OCI-LY3 (cell line): ENCODE measurements at regions not wholly inside any gene's neighbourhood (a gene's known extent, or its start where the extent isn't known, plus 50 kb on each side); places are given as distances from the start of the nearest gene placed in this dataset.
"Not testable (repeated sequence)": the region's sequence is repeated elsewhere in the genome, so short reads cannot be mapped to it uniquely, and the experiment has no call there.

Experiments
- H2AFZ ChIP-seq: fragments of 200-600, 300-600 bp; shearing (Covaris generic); 2 replicates; pipeline ENCODE4 v1.6.0; 2014; ENCODE audit warnings: antibody characterized with exemption, low read depth, low read length
- H3K27ac ChIP-seq: fragments of 200-600, 300-600 bp; sonication (generic); 2 replicates; pipeline ENCODE4 v1.5.1; 2014; ENCODE audit warnings: mild to moderate bottlenecking, low read length, moderate library complexity, mixed read lengths
- H3K27me3 ChIP-seq: fragments of 200-600, 300-600 bp; sonication (generic); 2 replicates; pipeline ENCODE4 v1.6.1; 2014; ENCODE audit warnings: low read depth, low read length, mixed read lengths
- H3K36me3 ChIP-seq: fragments of 200-600, 300-600 bp; sonication (generic); replicated peaks from 2 replicates; pipeline ENCODE3; 2014; ENCODE audit warnings: low read depth, low read length, mixed read lengths
- H3K4me1 ChIP-seq: fragments of 300-600, 200-600 bp; sonication (generic); 2 replicates; pipeline ENCODE4 v1.6.1; 2014; ENCODE audit warnings: low read length, mixed read lengths
- H3K4me2 ChIP-seq: fragments of 200-600, 300-600 bp; sonication (generic); 2 replicates; pipeline ENCODE4 v1.6.1; 2014; ENCODE audit warnings: low read length, mixed read lengths
- H3K4me3 ChIP-seq: fragments of 300-600, 200-600 bp; sonication (generic); 2 replicates; pipeline ENCODE4 v1.5.1; 2014; ENCODE audit warnings: antibody characterized with exemption, mild to moderate bottlenecking, low read length, moderate library complexity
- H3K79me2 ChIP-seq: fragments of 300-600, 200-600 bp; shearing (Covaris generic); 2 replicates; pipeline ENCODE4 v1.6.1; 2014; ENCODE audit warnings: mild to moderate bottlenecking, low read length, mixed read lengths
- H3K9ac ChIP-seq: fragments of 300-600, 200-600 bp; shearing (Covaris generic); 2 replicates; pipeline ENCODE4 v1.6.0; 2014; ENCODE audit warnings: mild to moderate bottlenecking, low read length, moderate library complexity
- H3K9me3 ChIP-seq: fragments of 200-600, 300-600 bp; shearing (Covaris generic); 2 replicates; pipeline ENCODE4 v1.6.1; 2014; ENCODE audit warnings: low read length, mixed read lengths; ENCODE audit not compliant: insufficient read depth
- H4K20me1 ChIP-seq: fragments of 200-600, 300-600 bp; sonication (generic); 2 replicates; pipeline ENCODE4 v1.6.1; 2016; ENCODE audit warnings: low read length, mixed read lengths; ENCODE audit not compliant: insufficient read depth
- CTCF ChIP-seq: fragments of 200-600, 300-600 bp; sonication (generic); IDR thresholded peaks from 2 replicates; pipeline ENCODE4 v1.5.1; 2014; ENCODE audit warnings: antibody characterized with exemption, low read length, low read depth
- EZH2phosphoT487 ChIP-seq: fragments of 200-600 bp; shearing (Covaris generic); IDR thresholded peaks from 2 replicates; pipeline ENCODE4 v1.6.1; 2018; ENCODE audit warnings: antibody characterized with exemption, mixed run types, low read depth

- Histone ChIP-seq H3K4me3 (no peak overlapping the region), H2AFZ (no peak overlapping the region), H3K9me3 (no peaks in the 10 kb centered on the region), H3K9ac (no peak overlapping the region), H3K27me3 (no peaks in the 10 kb centered on the region), H3K4me2 (no peak overlapping the region), H3K4me1 (peaks cover 20% of the 10 kb centered on the region), H3K27ac (no peak overlapping the region), H3K36me3 (no peaks in the 10 kb centered on the region), H3K79me2 (no peaks in the 10 kb centered on the region), H4K20me1 (no peaks in the 10 kb centered on the region)
- TF ChIP-seq EZH2phosphoT487 (no peak), CTCF (no peak)
These were observed 171.1 kb upstream of the MARCKS start for GRCh38 chr6:113686049-113686448.

GRCh38 chr6:113689620-113690019, 167.5 kb upstream of the MARCKS start:
- H3K79me2 ChIP-seq, H3K4me2 ChIP-seq: not testable (repeated sequence)

GRCh38 chr6:113690281-113691259, 166.6 kb upstream of the MARCKS start:
- Histone ChIP-seq H3K4me1 (peaks cover 20% of the 10 kb centered on the region), H3K9ac (no peak overlapping the region), H3K27me3 (no peaks in the 10 kb centered on the region), H3K27ac (no peak overlapping the region), H3K36me3 (no peaks in the 10 kb centered on the region), H3K79me2 (no peaks in the 10 kb centered on the region), H3K4me3 (no peak overlapping the region), H4K20me1 (no peaks in the 10 kb centered on the region), H2AFZ (no peak overlapping the region), H3K4me2 (peak overlapping the region; percentile 39), H3K9me3 (no peaks in the 10 kb centered on the region)
- no peak for TF ChIP-seq CTCF
- no peak for TF ChIP-seq EZH2phosphoT487

More at GRCh38 chr6:113689620-113690019, 167.5 kb upstream of the MARCKS start:
- H3K27me3 ChIP-seq, H3K9me3 ChIP-seq, H2AFZ ChIP-seq, H3K27ac ChIP-seq, H3K9ac ChIP-seq, H4K20me1 ChIP-seq, H3K36me3 ChIP-seq, H3K4me3 ChIP-seq: not testable (repeated sequence)
- peaks cover 20% of the 10 kb centered on the region for H3K4me1 ChIP-seq

- H3K9ac ChIP-seq: no peak overlapping the region
- no peaks in the 10 kb centered on the region for H3K9me3 ChIP-seq
- H3K79me2 ChIP-seq: no peaks in the 10 kb centered on the region
- no peak overlapping the region for H3K27ac ChIP-seq
- no peak overlapping the region for H3K4me3 ChIP-seq
- no peak overlapping the region for H3K4me2 ChIP-seq
- no peaks in the 10 kb centered on the region for H3K36me3 ChIP-seq
- no peak for TF ChIP-seq CTCF
- TF ChIP-seq EZH2phosphoT487: no peak
- H2AFZ ChIP-seq: no peak overlapping the region
- peaks cover 20% of the 10 kb centered on the region for H3K4me1 ChIP-seq
- H4K20me1 ChIP-seq: no peaks in the 10 kb centered on the region
- no peaks in the 10 kb centered on the region for H3K27me3 ChIP-seq
These were observed 165.9 kb upstream of the MARCKS start for GRCh38 chr6:113691260-113691656.
